ENCODE measurements at regions not wholly inside any gene's neighbourhood (a gene's known extent, or its start where the extent isn't known, plus 50 kb on each side); places are given as distances from the start of the nearest gene placed in this dataset.

- no peak for DNase-seq (ENCODE audit: low spot score)
- no peak for TF ChIP-seq CTCF (IDR thresholded peaks at IDR 0.05; ENCODE audit: extremely low read depth, missing control alignments)
These were observed 900.6 kb downstream of the TUSC7 start for GRCh38 chr3:117610156-117610555.

GRCh38 chr3:117611211-117611610 is 901.6 kb downstream of the TUSC7 start:
- no peak for DNase-seq (ENCODE audit: low spot score)
- TF ChIP-seq CTCF (IDR thresholded peaks at IDR 0.05; ENCODE audit: extremely low read depth, missing control alignments), result no peak

- no peak for DNase-seq (ENCODE audit: low spot score)
- TF ChIP-seq CTCF (IDR thresholded peaks at IDR 0.05; ENCODE audit: extremely low read depth, missing control alignments), result no peak
These were observed 906.6 kb downstream of the TUSC7 start for GRCh38 chr3:117616227-117616626.

GRCh38 chr3:117617906-117618305 is 908.3 kb downstream of the TUSC7 start:
- TF ChIP-seq CTCF (IDR thresholded peaks at IDR 0.05; ENCODE audit: extremely low read depth, missing control alignments), result no peak
- DNase-seq (ENCODE audit: low spot score), result no peak

- no peak for DNase-seq (ENCODE audit: low spot score)
- TF ChIP-seq CTCF (IDR thresholded peaks at IDR 0.05; ENCODE audit: extremely low read depth, missing control alignments), result no peak
These were observed 908.9 kb downstream of the TUSC7 start for GRCh38 chr3:117618462-117618861.

GRCh38 chr3:117619805-117620204 is 910.2 kb downstream of the TUSC7 start:
- DNase-seq (ENCODE audit: low spot score), result no peak
- no peak for TF ChIP-seq CTCF (IDR thresholded peaks at IDR 0.05; ENCODE audit: extremely low read depth, missing control alignments)

GRCh38 chr3:117622171-117622841 is 912.7 kb downstream of the TUSC7 start:
- TF ChIP-seq CTCF (IDR thresholded peaks at IDR 0.05; ENCODE audit: extremely low read depth, missing control alignments), result no peak
- DNase-seq (ENCODE audit: low spot score), result no peak

Measured in GM20000 (cell line).